ENCODE measurements at regions not wholly inside any gene's neighbourhood (a gene's known extent, or its start where the extent isn't known, plus 50 kb on each side); places are given as distances from the start of the nearest gene placed in this dataset.

DNA sequence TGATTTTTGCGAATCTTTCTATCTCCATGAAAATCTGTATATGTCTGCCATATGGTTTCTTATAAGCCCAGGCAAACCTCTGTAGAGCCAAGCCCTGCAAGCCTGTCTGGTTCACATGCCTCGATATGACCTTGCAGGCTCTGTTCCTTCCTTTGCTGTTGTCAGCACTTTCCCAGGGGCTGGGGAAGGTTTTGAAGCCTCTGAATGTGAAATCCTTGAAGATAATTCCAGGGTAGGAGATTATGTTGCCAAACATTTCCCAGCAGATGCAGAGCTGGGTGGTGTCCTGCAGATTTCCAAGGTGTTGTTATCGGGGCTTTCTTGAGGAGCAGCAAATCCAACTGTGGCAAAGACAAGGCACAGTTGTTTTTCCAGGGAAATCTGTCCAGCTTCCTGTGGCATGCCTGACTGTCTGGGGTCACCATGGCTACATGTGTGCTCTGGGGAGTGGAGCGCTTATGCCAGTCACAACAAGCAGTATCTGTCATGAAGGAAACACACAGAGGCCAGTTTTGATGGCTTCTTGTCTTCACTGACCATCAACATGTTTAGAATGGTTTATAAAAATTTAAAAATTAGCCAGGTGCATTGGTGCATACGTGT, 60.7 kb upstream of the RPS23 start:
- Histone ChIP-seq H3K9me3 (ENCODE audit: low read depth) (no peaks in the 10 kb centered on the region), H3K36me3 (no peaks in the 10 kb centered on the region), H3K27ac (peak overlapping the region; percentile 88), H3K4me3 (no peak overlapping the region), H3K27me3 (no peaks in the 10 kb centered on the region), H3K4me1 (ENCODE audit: low read depth) (peaks cover 40% of the 10 kb centered on the region)
- DNase-seq (ENCODE audit: low read depth in 1 of 2, low spot score in 1 of 2), result peak in 1 of 2 donors; percentile 26
- TF ChIP-seq, protein P1, sequence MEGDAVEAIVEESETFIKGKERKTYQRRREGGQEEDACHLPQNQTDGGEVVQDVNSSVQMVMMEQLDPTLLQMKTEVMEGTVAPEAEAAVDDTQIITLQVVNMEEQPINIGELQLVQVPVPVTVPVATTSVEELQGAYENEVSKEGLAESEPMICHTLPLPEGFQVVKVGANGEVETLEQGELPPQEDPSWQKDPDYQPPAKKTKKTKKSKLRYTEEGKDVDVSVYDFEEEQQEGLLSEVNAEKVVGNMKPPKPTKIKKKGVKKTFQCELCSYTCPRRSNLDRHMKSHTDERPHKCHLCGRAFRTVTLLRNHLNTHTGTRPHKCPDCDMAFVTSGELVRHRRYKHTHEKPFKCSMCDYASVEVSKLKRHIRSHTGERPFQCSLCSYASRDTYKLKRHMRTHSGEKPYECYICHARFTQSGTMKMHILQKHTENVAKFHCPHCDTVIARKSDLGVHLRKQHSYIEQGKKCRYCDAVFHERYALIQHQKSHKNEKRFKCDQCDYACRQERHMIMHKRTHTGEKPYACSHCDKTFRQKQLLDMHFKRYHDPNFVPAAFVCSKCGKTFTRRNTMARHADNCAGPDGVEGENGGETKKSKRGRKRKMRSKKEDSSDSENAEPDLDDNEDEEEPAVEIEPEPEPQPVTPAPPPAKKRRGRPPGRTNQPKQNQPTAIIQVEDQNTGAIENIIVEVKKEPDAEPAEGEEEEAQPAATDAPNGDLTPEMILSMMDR (IDR thresholded peaks at IDR 0.05; ENCODE audit: low read depth, low read length), result no peak

DNA sequence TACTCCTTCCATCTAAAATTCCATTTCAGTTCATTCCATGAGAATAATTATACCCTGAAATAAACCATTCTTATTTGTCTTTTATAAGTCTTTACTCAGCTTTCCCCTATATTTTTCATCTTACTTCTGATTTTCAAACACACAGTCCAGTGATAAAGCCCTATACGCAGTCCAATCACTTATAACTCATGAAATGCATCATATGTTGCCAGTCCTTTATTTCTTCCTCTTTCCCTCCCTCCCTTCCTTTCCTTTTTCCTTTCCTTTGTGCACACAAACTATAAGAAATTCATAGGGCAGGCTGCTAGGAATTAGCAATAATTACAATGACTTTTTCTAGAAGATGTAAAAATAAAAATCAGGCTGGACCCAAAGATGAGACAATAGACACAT, 58.8 kb upstream of the RPS23 start:
- H3K9me3 ChIP-seq (ENCODE audit: low read depth), result no peaks in the 10 kb centered on the region
- no peaks in the 10 kb centered on the region for H3K36me3 ChIP-seq
- H3K27ac ChIP-seq, result peak overlapping the region; percentile 37
- DNase-seq (ENCODE audit: low read depth in 1 of 2, low spot score in 1 of 2), result no peak
- no peaks in the 10 kb centered on the region for H3K27me3 ChIP-seq
- peaks cover 59% of the 10 kb centered on the region for H3K4me1 ChIP-seq (ENCODE audit: low read depth)
- H3K4me3 ChIP-seq, result no peak overlapping the region
- TF ChIP-seq, protein P1 (IDR thresholded peaks at IDR 0.05; ENCODE audit: low read depth, low read length), result no peak

DNA sequence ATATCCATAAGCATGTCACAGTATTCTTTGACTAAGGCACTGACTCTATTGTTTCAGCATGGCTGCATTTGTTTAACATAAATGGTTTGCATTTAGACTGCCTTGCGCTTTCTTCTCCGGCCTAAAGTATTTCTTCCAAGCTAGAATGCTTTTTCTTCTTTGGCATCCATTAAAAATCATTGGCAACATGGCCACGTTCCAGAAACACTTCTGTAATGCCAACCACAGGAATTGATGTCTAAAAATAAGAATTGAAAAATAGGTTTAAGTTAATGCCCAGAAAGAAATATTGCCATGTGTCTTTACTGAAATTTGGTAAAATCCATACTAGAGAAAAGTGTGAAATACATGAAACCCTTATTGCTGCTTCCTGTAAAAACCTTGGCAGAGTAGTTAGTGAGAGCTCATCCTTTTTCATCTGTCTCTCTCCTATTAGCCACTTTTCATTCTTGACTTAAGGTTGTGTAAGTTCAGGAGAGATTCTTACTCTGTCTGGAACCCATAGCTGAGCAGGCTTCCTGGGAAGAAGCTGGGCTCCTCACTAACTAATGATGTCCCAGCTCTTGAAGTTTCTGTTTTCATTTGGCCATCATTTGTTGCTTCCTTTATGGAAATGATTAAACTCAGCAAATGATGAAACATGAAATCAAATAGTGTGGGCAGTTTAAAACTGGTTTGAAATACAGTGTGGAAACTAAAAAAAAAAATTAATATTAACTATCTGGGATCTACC, 58.2 kb upstream of the RPS23 start:
- peak overlapping the region; percentile 100 for H3K27ac ChIP-seq
- TF ChIP-seq, protein P1 (IDR thresholded peaks at IDR 0.05; ENCODE audit: low read depth, low read length), result no peak
- no peaks in the 10 kb centered on the region for H3K9me3 ChIP-seq (ENCODE audit: low read depth)
- DNase-seq (ENCODE audit: low read depth in 1 of 2, low spot score in 1 of 2), result no peak
- H3K27me3 ChIP-seq, result no peaks in the 10 kb centered on the region
- H3K4me3 ChIP-seq, result no peak overlapping the region
- H3K36me3 ChIP-seq, result no peaks in the 10 kb centered on the region
- H3K4me1 ChIP-seq (ENCODE audit: low read depth), result peaks cover 61% of the 10 kb centered on the region

DNA sequence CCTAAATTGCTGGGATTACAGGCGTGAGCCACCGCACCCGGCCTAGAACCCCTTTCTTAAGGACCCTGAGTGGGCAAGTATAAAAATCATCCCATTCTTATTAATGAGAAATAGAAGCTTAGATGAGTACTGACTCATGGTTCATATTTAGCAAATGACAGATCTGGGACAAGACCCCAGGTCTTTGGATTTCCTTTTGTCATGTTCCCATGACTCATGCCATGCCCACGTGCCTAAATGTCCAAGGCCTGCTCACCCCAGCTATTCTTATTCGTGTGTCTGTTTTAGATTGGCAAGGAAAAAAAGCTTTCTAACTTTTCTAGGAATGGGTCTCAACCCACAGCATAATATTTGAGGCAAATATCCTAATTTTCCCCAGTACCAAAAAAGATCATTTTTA, 57.7 kb upstream of the RPS23 start:
- peaks cover 61% of the 10 kb centered on the region for H3K4me1 ChIP-seq (ENCODE audit: low read depth)
- no peaks in the 10 kb centered on the region for H3K9me3 ChIP-seq (ENCODE audit: low read depth)
- TF ChIP-seq, protein P1 (IDR thresholded peaks at IDR 0.05; ENCODE audit: low read depth, low read length), result no peak
- no peaks in the 10 kb centered on the region for H3K36me3 ChIP-seq
- peak overlapping the region; percentile 100 for H3K27ac ChIP-seq
- no peaks in the 10 kb centered on the region for H3K27me3 ChIP-seq
- DNase-seq (ENCODE audit: low read depth in 1 of 2, low spot score in 1 of 2), result peak in 1 of 2 donors; percentile 23
- H3K4me3 ChIP-seq, result no peak overlapping the region

DNA sequence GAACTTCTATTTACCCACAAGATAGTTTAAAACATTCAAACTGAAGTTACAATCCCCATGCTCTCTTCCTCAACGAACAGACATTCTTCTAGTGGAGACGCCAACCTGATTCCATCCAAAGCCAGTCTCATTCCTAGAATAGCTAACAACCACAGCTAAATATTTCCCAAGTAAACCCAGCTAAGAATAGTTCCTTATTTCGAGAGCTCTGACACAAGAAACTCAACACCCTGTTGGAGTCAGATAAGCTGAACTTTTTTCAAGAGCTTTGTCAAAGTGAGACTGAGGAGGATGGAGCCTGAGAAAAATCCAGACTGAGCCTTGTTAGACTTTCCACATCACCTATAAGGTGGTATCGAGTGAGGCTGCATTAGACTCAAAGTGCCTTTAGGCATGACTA, 56.7 kb upstream of the RPS23 start:
- Histone ChIP-seq H3K36me3 (no peaks in the 10 kb centered on the region), H3K9me3 (ENCODE audit: low read depth) (no peaks in the 10 kb centered on the region), H3K4me1 (ENCODE audit: low read depth) (peaks cover 61% of the 10 kb centered on the region), H3K4me3 (no peak overlapping the region), H3K27ac (peak overlapping the region; percentile 100), H3K27me3 (no peaks in the 10 kb centered on the region)
- TF ChIP-seq, protein P1 (IDR thresholded peaks at IDR 0.05; ENCODE audit: low read depth, low read length), result no peak
- peak; percentile 91 to 93 for DNase-seq (ENCODE audit: low read depth in 1 of 2, low spot score in 1 of 2)

All from cardiac muscle cell (in vitro differentiated cells and primary cell).